ENCODE measurements at regions not wholly inside any gene's neighbourhood (a gene's known extent, or its start where the extent isn't known, plus 50 kb on each side); places are given as distances from the start of the nearest gene placed in this dataset.

- DNase-seq (ENCODE audit: low read depth), result no peak
Observed at GRCh38 chr9:25613709-25614108, 64.5 kb downstream of the TUSC1 start.

GRCh38 chr9:25603106-25603505, 75.1 kb downstream of the TUSC1 start:
- no peak for DNase-seq (ENCODE audit: low read depth)

- no peak for DNase-seq (ENCODE audit: low read depth)
Observed at GRCh38 chr9:25602400-25603044, 75.7 kb downstream of the TUSC1 start.

GRCh38 chr9:25600501-25600900, 77.7 kb downstream of the TUSC1 start:
- DNase-seq (ENCODE audit: low read depth), result no peak

GRCh38 chr9:25584611-25585010, 93.6 kb downstream of the TUSC1 start:
- DNase-seq (ENCODE audit: low read depth), result no peak

GRCh38 chr9:25573281-25573680, 105.0 kb downstream of the TUSC1 start:
- no peak for DNase-seq (ENCODE audit: low read depth)

- DNase-seq (ENCODE audit: low read depth), result no peak
Observed at GRCh38 chr9:25571491-25571890, 106.8 kb downstream of the TUSC1 start.

GRCh38 chr9:25570802-25571201, 107.4 kb downstream of the TUSC1 start:
- no peak for DNase-seq (ENCODE audit: low read depth)

GRCh38 chr9:25562101-25562500, 116.1 kb downstream of the TUSC1 start:
- no peak for DNase-seq (ENCODE audit: low read depth)

GRCh38 chr9:25557645-25558300, 120.5 kb downstream of the TUSC1 start:
- DNase-seq (ENCODE audit: low read depth), result no peak

GRCh38 chr9:25556540-25556939, 121.7 kb downstream of the TUSC1 start:
- no peak for DNase-seq (ENCODE audit: low read depth)

GRCh38 chr9:25548847-25549246, 129.4 kb downstream of the TUSC1 start:
- no peak for DNase-seq (ENCODE audit: low read depth)

- no peak for DNase-seq (ENCODE audit: low read depth)
Observed at GRCh38 chr9:25543806-25544205, 134.4 kb downstream of the TUSC1 start.

GRCh38 chr9:25542319-25542718, 135.9 kb downstream of the TUSC1 start:
- no peak for DNase-seq (ENCODE audit: low read depth)

GRCh38 chr9:25537808-25538207, 140.4 kb downstream of the TUSC1 start:
- no peak for DNase-seq (ENCODE audit: low read depth)

GRCh38 chr9:25519286-25519685, 159.0 kb downstream of the TUSC1 start:
- no peak for DNase-seq (ENCODE audit: low read depth)

- DNase-seq (ENCODE audit: low read depth), result no peak
Observed at GRCh38 chr9:25517701-25518100, 160.5 kb downstream of the TUSC1 start.

- no peak for DNase-seq (ENCODE audit: low read depth)
Observed at GRCh38 chr9:25513509-25514033, 164.7 kb downstream of the TUSC1 start.

GRCh38 chr9:25505644-25506043, 172.6 kb downstream of the TUSC1 start:
- no peak for DNase-seq (ENCODE audit: low read depth)

- no peak for DNase-seq (ENCODE audit: low read depth)
Observed at GRCh38 chr9:25481372-25481771, 196.9 kb downstream of the TUSC1 start.

GRCh38 chr9:25480696-25481095, 197.5 kb downstream of the TUSC1 start:
- DNase-seq (ENCODE audit: low read depth), result no peak

GRCh38 chr9:25472681-25473080, 205.6 kb downstream of the TUSC1 start:
- DNase-seq (ENCODE audit: low read depth), result no peak

GRCh38 chr9:25472085-25472607, 206.1 kb downstream of the TUSC1 start:
- DNase-seq (ENCODE audit: low read depth), result no peak
